Activated CD4-positive, alpha-beta T cell treated with anti-CD3 and anti-CD28 coated beads for 48 hours (primary cell): ENCODE measurements at regions not wholly inside any gene's neighbourhood (a gene's known extent, or its start where the extent isn't known, plus 50 kb on each side); places are given as distances from the start of the nearest gene placed in this dataset.
"Not testable (repeated sequence)": the region's sequence is repeated elsewhere in the genome, so short reads cannot be mapped to it uniquely, and the experiment has no call there.

Experiments used
- DNase-seq: peaks from one replicate; pipeline ENCODE4 v3.0.0-alpha.2; 2020

- DNase-seq: no peak
Observed at GRCh38 chr16:87143661-87144121, 173.5 kb downstream of the C16orf95 start.

GRCh38 chr16:87144232-87144631 is 173.0 kb downstream of the C16orf95 start:
- DNase-seq: no peak

GRCh38 chr16:87145181-87146176 is 171.7 kb downstream of the C16orf95 start:
- peak; percentile 33 for DNase-seq

- no peak for DNase-seq
Observed at GRCh38 chr16:87146676-87147075, 170.5 kb downstream of the C16orf95 start.

GRCh38 chr16:87149051-87149450 is 168.1 kb downstream of the C16orf95 start:
- DNase-seq: no peak

GRCh38 chr16:87150262-87150661 is 166.9 kb downstream of the C16orf95 start:
- no peak for DNase-seq

GRCh38 chr16:87150681-87151280 is 166.4 kb downstream of the C16orf95 start:
- no peak for DNase-seq

GRCh38 chr16:87152221-87152755 is 164.9 kb downstream of the C16orf95 start:
- no peak for DNase-seq

GRCh38 chr16:87153326-87153725 is 163.9 kb downstream of the C16orf95 start:
- DNase-seq: no peak

- DNase-seq: not testable (repeated sequence)
Observed at GRCh38 chr16:87155315-87155714, 161.9 kb downstream of the C16orf95 start.

GRCh38 chr16:87156195-87156594 is 161.0 kb downstream of the C16orf95 start:
- DNase-seq: no peak

- DNase-seq: no peak
Observed at GRCh38 chr16:87160234-87160636, 157.0 kb downstream of the C16orf95 start.

GRCh38 chr16:87160701-87161337 is 156.4 kb downstream of the C16orf95 start:
- peak; percentile 44 for DNase-seq

- peak; percentile 23 for DNase-seq
Observed at GRCh38 chr16:87161410-87161809, 155.8 kb downstream of the C16orf95 start.

- DNase-seq: peak; percentile 58
Observed at GRCh38 chr16:87161822-87162676, 155.1 kb downstream of the C16orf95 start.

- not testable (repeated sequence) for DNase-seq
Observed at GRCh38 chr16:87162799-87163198, 154.4 kb downstream of the C16orf95 start.

GRCh38 chr16:87163637-87164036 is 153.6 kb downstream of the C16orf95 start:
- DNase-seq: no peak

- DNase-seq: no peak
Observed at GRCh38 chr16:87165151-87165550, 152.0 kb downstream of the C16orf95 start.

- DNase-seq: no peak
Observed at GRCh38 chr16:87165885-87166284, 151.3 kb downstream of the C16orf95 start.

- DNase-seq: no peak
Observed at GRCh38 chr16:87166321-87166720, 150.9 kb downstream of the C16orf95 start.

GRCh38 chr16:87166934-87167333 is 150.3 kb downstream of the C16orf95 start:
- DNase-seq: peak; percentile 18

- no peak for DNase-seq
Observed at GRCh38 chr16:87169509-87169995, 147.6 kb downstream of the C16orf95 start.
